ENCODE measurements at regions not wholly inside any gene's neighbourhood (a gene's known extent, or its start where the extent isn't known, plus 50 kb on each side); places are given as distances from the start of the nearest gene placed in this dataset.

DNA sequence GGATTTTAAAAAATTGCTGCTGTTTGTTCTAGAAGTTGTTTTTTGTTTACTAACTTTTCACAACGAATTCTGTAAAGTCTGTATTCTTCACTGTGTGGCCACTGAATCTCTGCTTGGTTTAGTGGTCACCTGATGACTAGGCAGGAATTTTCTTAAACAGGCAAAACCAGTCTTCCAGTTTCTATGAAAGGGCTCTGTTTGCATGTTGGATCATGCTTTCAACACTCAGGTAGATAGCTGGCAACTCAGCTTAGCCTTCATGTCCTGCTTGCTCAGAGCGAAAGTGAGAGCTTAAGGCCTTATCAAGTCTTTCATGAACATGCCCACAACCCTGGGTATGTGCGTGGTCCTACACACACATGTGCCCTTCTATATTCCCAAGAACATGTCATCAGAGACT is 52.4 kb upstream of the CCDC190 start:
- no peak for TF ChIP-seq CTCF (IDR thresholded peaks at IDR 0.05; ENCODE audit: borderline replicate concordance, extremely low read depth, insufficient read depth)
- FAIRE-seq (no peak), DNase-seq (no peak)
- Histone ChIP-seq H3K4me3 (ENCODE audit: low read length in 3 of 3) (no peak overlapping the region), H3K27ac (ENCODE audit: low read depth in 2 of 2, low read length in 2 of 2) (no peak overlapping the region), H3K9ac (ENCODE audit: low read length in 3 of 3) (no peak overlapping the region), H3K4me1 (ENCODE audit: control insufficient read depth in 2 of 3, insufficient read depth in 2 of 3, low read depth in 1 of 3, low read length in 3 of 3) (no peaks in the 10 kb centered on the region), H3K27me3 (ENCODE audit: control insufficient read depth, insufficient read depth, low read length) (no peaks in the 10 kb centered on the region), H3K36me3 (ENCODE audit: control insufficient read depth in 2 of 3, insufficient read depth in 3 of 3, low read length in 3 of 3) (no peaks in the 10 kb centered on the region), H3K9me3 (ENCODE audit: control insufficient read depth in 2 of 3, insufficient read depth in 1 of 3, low read length in 3 of 3) (peaks cover 0 to 9% (median 4%) of the 10 kb centered on the region in 3 donors)
- intact Hi-C loops (cut with DNase I) = no loop called here

- Histone ChIP-seq H3K36me3 (ENCODE audit: control insufficient read depth in 2 of 3, insufficient read depth in 3 of 3, low read length in 3 of 3) (no peaks in the 10 kb centered on the region), H3K9ac (ENCODE audit: low read length in 3 of 3) (no peak overlapping the region), H3K4me1 (ENCODE audit: control insufficient read depth in 2 of 3, insufficient read depth in 2 of 3, low read depth in 1 of 3, low read length in 3 of 3) (no peaks in the 10 kb centered on the region), H3K4me3 (ENCODE audit: low read length in 3 of 3) (no peak overlapping the region), H3K27ac (ENCODE audit: low read depth in 2 of 2, low read length in 2 of 2) (no peak overlapping the region), H3K9me3 (ENCODE audit: control insufficient read depth in 2 of 3, insufficient read depth in 1 of 3, low read length in 3 of 3) (peaks cover 0 to 9% (median 4%) of the 10 kb centered on the region in 3 donors), H3K27me3 (ENCODE audit: control insufficient read depth, insufficient read depth, low read length) (no peaks in the 10 kb centered on the region)
- FAIRE-seq = no peak
- no peak for TF ChIP-seq CTCF (IDR thresholded peaks at IDR 0.05; ENCODE audit: borderline replicate concordance, extremely low read depth, insufficient read depth)
- no peak for DNase-seq
- intact Hi-C loops (cut with DNase I) = no loop called here
These were observed 51.2 kb upstream of the CCDC190 start for GRCh38 chr1:162912061-162912667.
